SK-N-SH treated with all-trans-retinoic acid at 6 μM for 48 hours (cell line): ENCODE measurements at regions not wholly inside any gene's neighbourhood (a gene's known extent, or its start where the extent isn't known, plus 50 kb on each side); places are given as distances from the start of the nearest gene placed in this dataset.

Experiments
- ARNTL ChIP-seq: fragments of 450-650 bp; formaldehyde crosslinking; IDR thresholded peaks from 2 replicates; pipeline ENCODE4 v1.5.0; 2020; ENCODE audit warnings: low read depth, mild to moderate bottlenecking, moderate library complexity, borderline replicate concordance
- CSDC2 ChIP-seq: fragments of 250-450 bp; sonication (Bioruptor Pico); IDR thresholded peaks from 2 replicates; pipeline ENCODE4 v1.5.0; 2020; ENCODE audit warnings: mild to moderate bottlenecking, moderate library complexity
- ESRRG ChIP-seq: fragments of 250-450 bp; sonication (Bioruptor Pico); IDR thresholded peaks from 2 replicates; pipeline ENCODE4 v1.6.1; 2021; ENCODE audit warnings: mild to moderate bottlenecking
- PPARA ChIP-seq: fragments of 250-450 bp; sonication (Bioruptor Pico); IDR thresholded peaks from 2 replicates; pipeline ENCODE4 v1.5.0; 2020; ENCODE audit warnings: mild to moderate bottlenecking, borderline replicate concordance
- SNAI2 ChIP-seq: fragments of 250-450 bp; sonication (Bioruptor Pico); IDR thresholded peaks from 2 replicates; pipeline ENCODE4 v1.5.0; 2020; ENCODE audit warnings: mild to moderate bottlenecking, moderate library complexity
- TF ChIP-seq, protein P1 (sequence below): fragments of 250-450 bp; sonication (Bioruptor Pico); IDR thresholded peaks from 2 replicates; pipeline ENCODE4 v1.8.0; 2020; ENCODE audit warnings: mild to moderate bottlenecking, moderate library complexity, borderline replicate concordance
- TF ChIP-seq, protein P2 (sequence below): fragments of 250-450 bp; sonication (Bioruptor Pico); IDR thresholded peaks from 2 replicates; pipeline ENCODE4 v1.5.1; 2020; ENCODE audit warnings: low read depth, mild to moderate bottlenecking, moderate library complexity

DNA sequence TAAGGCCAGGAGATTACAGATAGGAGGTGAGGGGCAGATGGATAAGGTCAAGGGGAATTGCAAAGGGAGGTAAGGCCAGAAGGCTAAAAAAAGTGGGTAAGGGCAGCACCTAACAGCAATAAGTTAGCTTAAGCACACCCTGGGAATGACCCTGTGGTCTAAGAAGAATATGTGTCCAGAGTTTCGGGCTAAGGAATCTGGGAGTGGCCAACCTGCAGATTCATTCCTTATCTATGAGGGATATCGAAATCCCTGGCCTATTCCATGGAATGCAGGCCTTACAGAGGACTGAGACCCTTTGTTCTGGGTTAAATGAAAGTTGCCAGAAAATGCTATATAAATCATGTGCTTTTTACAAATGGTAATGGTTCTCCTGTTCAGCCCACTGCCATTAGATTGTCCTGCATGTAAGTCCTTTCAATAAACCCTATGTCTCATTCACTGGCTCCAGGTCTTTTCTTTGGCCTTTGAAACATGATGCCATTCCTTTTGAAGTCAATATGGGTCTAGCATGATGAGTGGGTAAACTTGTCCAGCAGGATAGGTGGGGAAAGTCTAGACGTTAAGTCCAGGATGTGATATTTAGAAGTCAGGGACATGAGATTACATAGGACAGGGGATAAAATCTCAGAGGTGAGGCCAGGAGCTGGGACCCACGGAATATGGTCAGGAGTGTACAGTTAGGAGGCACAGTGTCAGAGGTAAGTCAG is 226.2 kb downstream of the TACR3 start:
- TF ChIP-seq, protein P1, sequence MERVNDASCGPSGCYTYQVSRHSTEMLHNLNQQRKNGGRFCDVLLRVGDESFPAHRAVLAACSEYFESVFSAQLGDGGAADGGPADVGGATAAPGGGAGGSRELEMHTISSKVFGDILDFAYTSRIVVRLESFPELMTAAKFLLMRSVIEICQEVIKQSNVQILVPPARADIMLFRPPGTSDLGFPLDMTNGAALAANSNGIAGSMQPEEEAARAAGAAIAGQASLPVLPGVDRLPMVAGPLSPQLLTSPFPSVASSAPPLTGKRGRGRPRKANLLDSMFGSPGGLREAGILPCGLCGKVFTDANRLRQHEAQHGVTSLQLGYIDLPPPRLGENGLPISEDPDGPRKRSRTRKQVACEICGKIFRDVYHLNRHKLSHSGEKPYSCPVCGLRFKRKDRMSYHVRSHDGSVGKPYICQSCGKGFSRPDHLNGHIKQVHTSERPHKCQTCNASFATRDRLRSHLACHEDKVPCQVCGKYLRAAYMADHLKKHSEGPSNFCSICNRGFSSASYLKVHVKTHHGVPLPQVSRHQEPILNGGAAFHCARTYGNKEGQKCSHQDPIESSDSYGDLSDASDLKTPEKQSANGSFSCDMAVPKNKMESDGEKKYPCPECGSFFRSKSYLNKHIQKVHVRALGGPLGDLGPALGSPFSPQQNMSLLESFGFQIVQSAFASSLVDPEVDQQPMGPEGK (CRISPR knock-in tag) = no peak
- TF ChIP-seq SNAI2 (CRISPR knock-in tag) (no peak), PPARA (CRISPR knock-in tag) (no peak), CSDC2 (CRISPR knock-in tag) (no peak), ARNTL (no peak), ESRRG (CRISPR knock-in tag) (no peak)
- TF ChIP-seq, protein P2, sequence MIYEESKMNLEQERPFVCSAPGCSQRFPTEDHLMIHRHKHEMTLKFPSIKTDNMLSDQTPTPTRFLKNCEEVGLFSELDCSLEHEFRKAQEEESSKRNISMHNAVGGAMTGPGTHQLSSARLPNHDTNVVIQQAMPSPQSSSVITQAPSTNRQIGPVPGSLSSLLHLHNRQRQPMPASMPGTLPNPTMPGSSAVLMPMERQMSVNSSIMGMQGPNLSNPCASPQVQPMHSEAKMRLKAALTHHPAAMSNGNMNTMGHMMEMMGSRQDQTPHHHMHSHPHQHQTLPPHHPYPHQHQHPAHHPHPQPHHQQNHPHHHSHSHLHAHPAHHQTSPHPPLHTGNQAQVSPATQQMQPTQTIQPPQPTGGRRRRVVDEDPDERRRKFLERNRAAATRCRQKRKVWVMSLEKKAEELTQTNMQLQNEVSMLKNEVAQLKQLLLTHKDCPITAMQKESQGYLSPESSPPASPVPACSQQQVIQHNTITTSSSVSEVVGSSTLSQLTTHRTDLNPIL (CRISPR knock-in tag) = no peak
